VCaP (cell line): ENCODE measurements at regions not wholly inside any gene's neighbourhood (a gene's known extent, or its start where the extent isn't known, plus 50 kb on each side); places are given as distances from the start of the nearest gene placed in this dataset.

Experiments used
- H3K27ac ChIP-seq: fragments of 450-650 bp; 2 replicates; pipeline ENCODE4 v1.5.1; 2017
- TF ChIP-seq, protein P1 (sequence below): fragments of 450-650 bp; conservative IDR thresholded peaks from 2 replicates; pipeline ENCODE4 v1.5.1; 2017; ENCODE audit warnings: mild to moderate bottlenecking, moderate library complexity

DNA sequence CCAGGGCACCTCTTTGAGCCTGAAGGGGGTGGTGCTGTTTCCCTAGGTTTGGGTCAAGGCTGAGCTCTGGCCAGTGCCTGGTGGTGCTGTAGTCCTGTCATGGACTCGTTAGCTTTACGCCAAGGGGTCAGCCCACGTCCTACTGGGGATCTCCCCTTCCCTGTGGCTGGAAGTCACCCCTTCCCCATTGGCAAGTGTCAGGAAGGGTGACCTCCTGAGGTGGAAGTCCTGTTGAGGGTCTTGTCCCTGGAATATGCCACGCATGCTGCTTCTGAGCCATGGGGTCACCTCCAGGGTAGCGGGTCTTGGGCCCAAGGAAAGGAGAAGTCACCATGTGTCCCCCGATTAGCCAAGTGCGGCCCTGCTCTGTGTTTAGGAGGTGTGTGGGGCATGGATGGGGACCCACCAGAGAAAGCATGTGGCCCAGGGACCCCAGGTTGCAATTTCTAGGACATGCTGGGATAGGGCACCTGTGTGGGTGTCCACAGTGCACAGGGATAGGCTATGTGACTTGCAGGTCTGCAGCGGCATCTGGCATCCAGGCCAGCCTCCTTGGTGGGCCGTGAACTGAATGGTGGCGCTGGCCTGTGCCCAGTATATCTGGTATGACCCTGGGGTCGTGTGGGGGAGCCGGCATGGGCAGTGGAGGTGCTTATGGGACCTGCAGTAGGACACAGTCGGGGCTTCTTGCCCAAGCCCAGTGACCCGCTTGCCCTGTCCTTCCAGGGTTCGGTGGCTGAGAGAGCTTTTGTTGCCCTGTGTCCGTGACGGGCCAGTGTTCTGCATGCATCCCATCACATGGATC is 226.7 kb downstream of the SNRPN start:
- TF ChIP-seq, protein P1, sequence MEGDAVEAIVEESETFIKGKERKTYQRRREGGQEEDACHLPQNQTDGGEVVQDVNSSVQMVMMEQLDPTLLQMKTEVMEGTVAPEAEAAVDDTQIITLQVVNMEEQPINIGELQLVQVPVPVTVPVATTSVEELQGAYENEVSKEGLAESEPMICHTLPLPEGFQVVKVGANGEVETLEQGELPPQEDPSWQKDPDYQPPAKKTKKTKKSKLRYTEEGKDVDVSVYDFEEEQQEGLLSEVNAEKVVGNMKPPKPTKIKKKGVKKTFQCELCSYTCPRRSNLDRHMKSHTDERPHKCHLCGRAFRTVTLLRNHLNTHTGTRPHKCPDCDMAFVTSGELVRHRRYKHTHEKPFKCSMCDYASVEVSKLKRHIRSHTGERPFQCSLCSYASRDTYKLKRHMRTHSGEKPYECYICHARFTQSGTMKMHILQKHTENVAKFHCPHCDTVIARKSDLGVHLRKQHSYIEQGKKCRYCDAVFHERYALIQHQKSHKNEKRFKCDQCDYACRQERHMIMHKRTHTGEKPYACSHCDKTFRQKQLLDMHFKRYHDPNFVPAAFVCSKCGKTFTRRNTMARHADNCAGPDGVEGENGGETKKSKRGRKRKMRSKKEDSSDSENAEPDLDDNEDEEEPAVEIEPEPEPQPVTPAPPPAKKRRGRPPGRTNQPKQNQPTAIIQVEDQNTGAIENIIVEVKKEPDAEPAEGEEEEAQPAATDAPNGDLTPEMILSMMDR = no peak
- H3K27ac ChIP-seq = no peak overlapping the region

DNA sequence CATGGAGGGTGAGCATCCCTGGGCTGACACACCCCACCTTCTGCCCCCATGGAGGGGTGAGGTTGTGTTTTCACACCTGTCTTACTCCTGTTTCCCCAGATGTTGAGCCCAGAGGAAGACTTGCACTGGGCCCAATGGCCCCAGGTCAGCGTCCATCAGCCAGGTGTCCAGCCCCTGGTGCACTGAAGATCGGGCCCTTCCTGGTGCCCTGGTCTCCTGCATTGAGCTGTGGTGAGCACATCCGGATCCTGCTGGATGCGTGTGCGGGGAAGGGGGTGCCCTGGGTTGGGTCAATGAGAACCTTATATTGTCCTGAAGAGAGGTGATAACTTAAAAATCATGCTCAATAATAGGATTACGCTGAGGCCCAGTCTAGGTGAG is 227.3 kb downstream of the SNRPN start:
- H3K27ac ChIP-seq = no peak overlapping the region
- TF ChIP-seq, protein P1 = no peak

DNA sequence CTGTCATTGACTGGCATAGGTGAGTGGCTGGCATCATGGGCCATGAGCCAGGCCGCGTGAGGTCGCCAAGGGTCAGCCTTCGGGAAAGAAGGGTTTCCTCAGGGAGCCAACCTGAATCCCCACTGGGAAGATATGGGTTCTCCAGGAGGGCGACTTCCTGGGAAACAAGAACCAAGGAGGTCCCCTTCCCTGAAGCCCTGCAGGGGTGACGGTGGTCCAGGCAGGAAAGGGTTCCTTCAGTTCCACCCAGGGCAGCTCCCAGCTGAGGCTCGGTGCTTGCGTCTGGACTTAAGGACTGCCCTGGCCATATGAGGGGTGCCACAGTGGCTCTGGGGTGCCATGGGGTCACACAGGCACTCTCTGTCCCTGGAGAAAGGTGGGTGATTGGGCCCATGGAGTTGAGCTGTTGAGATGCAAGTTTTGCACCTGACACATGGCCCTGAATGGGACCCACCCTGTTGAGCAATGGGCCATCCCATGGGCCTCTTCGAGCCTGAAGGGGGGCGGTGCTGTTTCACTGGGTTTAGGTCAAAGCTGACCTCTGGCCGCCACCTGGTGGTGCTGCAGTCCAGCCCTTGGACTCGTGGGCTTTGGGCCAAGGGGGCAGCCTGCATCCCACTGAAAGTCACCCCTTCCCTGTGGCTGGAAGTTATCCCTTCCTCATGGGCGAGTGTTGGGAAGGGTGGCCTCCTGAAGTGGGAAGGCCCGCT is 228.1 kb downstream of the SNRPN start:
- TF ChIP-seq, protein P1 = no peak
- no peak overlapping the region for H3K27ac ChIP-seq

DNA sequence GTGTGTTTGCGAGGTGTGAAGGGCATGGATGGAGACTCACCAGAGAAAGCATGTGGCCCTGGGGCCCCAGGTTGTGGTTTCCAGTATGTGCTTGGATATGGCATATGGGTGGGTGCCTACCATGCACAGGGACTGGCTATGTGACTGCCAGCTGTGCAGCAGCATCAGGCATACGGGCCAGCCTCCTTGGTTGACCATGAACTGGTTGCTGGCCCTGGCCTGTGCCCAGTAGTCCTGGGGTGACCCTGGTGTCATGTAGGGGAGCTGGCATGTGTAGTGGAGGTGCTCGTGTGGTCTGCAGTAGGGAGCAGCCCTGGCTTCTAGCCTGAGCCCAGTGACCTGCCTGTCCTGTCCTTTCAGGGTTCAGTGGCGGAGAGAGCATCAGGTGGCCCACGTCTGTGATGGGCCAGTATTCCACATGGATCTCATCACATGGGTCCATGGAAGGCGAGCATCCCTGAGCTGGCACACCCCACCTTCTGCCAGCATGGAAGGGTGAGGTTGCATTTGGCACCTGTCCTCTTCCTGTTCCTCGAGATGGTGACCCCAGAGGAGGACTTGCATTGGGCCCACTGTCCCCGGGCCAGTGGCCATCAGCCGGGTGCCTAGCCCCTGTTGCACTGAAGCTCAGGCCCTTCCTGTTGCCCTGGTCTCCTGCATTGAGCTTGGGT is 228.9 kb downstream of the SNRPN start:
- TF ChIP-seq, protein P1 = no peak
- H3K27ac ChIP-seq = no peak overlapping the region

DNA sequence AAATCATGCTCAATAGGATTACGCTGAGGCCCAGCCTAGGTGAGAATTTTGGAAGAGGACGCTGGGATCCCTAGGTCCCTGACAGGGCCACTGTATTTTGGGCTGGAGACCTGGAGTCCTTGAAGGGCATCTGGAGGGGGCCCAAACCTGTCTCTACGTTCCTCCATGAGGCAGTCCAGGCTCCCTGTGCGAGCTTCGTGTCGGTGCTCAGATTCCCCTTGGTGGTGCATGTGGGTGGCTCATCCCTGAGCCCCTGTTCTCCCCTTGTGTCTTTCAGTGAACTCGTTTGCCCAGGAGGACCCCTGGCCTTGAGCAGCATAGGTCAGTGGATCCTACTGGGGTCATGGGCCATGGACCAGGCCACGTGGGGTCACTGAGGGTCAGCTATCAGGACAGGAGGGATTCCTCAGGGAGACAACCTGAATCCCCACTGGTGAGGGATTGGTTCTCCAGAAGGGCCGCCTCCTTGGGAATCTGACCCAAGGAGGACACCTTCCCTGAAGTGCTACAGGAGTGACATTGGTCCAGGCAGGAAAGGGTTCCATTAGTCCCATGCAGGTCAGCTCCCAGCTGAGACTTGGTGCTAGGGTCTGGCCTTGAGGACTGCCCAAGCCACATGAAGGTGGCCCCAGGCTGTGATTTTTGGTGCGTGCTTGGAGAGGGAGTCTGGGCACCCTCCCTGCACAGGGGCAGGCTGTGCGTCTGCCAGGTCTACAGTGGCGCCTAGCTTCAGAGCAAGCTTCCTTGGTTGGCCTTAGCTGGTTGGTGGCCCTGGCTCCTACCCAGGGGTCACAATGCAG is 229.8 kb downstream of the SNRPN start:
- no peak overlapping the region for H3K27ac ChIP-seq
- TF ChIP-seq, protein P1 = no peak

DNA sequence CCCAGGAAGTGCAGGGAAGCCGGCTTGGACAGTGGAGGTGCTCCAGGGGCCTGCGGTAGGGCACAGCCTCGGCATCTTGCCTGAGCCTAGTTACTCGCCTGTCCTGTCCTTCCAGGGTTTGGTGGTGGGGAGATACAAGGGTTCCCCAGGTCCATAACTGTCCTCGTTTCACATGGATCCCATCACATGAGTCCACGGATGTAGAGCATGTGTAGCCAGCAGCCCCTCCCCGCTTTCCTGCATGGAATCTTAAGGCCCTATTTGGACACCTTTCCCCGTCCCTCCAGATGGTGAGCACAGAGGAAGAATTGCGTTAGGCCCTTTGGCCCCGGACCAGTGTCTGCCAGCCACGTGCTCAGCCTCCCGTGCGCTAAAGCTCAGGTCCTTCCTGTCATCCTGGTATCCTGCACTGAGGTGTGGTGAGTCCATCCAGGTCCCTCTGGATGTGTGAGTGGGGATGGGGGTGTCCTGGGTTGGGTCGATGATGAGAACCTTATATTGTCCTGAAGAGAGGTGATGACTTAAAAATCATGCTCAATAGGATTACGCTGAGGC is 230.4 kb downstream of the SNRPN start:
- H3K27ac ChIP-seq = no peak overlapping the region
- TF ChIP-seq, protein P1 = no peak
